ENCODE measurements at regions not wholly inside any gene's neighbourhood (a gene's known extent, or its start where the extent isn't known, plus 50 kb on each side); places are given as distances from the start of the nearest gene placed in this dataset.

GRCh38 chr5:107127878-107128277, 542.9 kb downstream of the EFNA5 start:
- no peak for DNase-seq

- no peak for DNase-seq
These were observed 544.4 kb downstream of the EFNA5 start for GRCh38 chr5:107126341-107126740.

GRCh38 chr5:107124376-107124775, 546.4 kb downstream of the EFNA5 start:
- no peak for DNase-seq

GRCh38 chr5:107123014-107123413, 547.7 kb downstream of the EFNA5 start:
- no peak for DNase-seq

- DNase-seq = no peak
These were observed 548.8 kb downstream of the EFNA5 start for GRCh38 chr5:107121793-107122519.

- DNase-seq = no peak
These were observed 551.1 kb downstream of the EFNA5 start for GRCh38 chr5:107119656-107120055.

- DNase-seq = no peak
These were observed 552.3 kb downstream of the EFNA5 start for GRCh38 chr5:107118184-107119019.

GRCh38 chr5:107112216-107112615, 558.5 kb downstream of the EFNA5 start:
- no peak for DNase-seq

- no peak for DNase-seq
These were observed 566.4 kb downstream of the EFNA5 start for GRCh38 chr5:107104040-107104995.

GRCh38 chr5:107103522-107103921, 567.2 kb downstream of the EFNA5 start:
- no peak for DNase-seq

- DNase-seq = no peak
These were observed 570.6 kb downstream of the EFNA5 start for GRCh38 chr5:107100121-107100520.

- peak; percentile 49 for DNase-seq
These were observed 571.2 kb downstream of the EFNA5 start for GRCh38 chr5:107099506-107099905.

- no peak for DNase-seq
These were observed 578.0 kb downstream of the EFNA5 start for GRCh38 chr5:107092695-107093094.

- DNase-seq = peak; percentile 30
These were observed 580.2 kb downstream of the EFNA5 start for GRCh38 chr5:107090506-107090905.

GRCh38 chr5:107088907-107089306, 581.8 kb downstream of the EFNA5 start:
- DNase-seq = no peak

- DNase-seq = no peak
These were observed 585.2 kb downstream of the EFNA5 start for GRCh38 chr5:107085572-107085971.

- DNase-seq = no peak
These were observed 595.7 kb downstream of the EFNA5 start for GRCh38 chr5:107074996-107075395.

GRCh38 chr5:107072967-107073366, 597.8 kb downstream of the EFNA5 start:
- no peak for DNase-seq

GRCh38 chr5:107072440-107072839, 598.3 kb downstream of the EFNA5 start:
- DNase-seq = no peak

GRCh38 chr5:107068782-107069181, 602.0 kb downstream of the EFNA5 start:
- DNase-seq = no peak

- DNase-seq = no peak
These were observed 603.3 kb downstream of the EFNA5 start for GRCh38 chr5:107067395-107067794.

GRCh38 chr5:107063511-107063910, 607.2 kb downstream of the EFNA5 start:
- no peak for DNase-seq

- DNase-seq = no peak
These were observed 611.9 kb downstream of the EFNA5 start for GRCh38 chr5:107058803-107059202.

Measured in eye (tissue), 1 donor.